GM12878 (cell line): ENCODE measurements at regions not wholly inside any gene's neighbourhood (a gene's known extent, or its start where the extent isn't known, plus 50 kb on each side); places are given as distances from the start of the nearest gene placed in this dataset.

ENCODE experiments used
- ATAC-seq: fragments of 200-7000 bp; cut with Tn5 transposase; 3 replicates; pipeline ENCODE4 v1.9.1; 2020; ENCODE audit warnings: mild to moderate bottlenecking, moderate library complexity
- BruUV-seq: library from RNA; stranded (reverse); fragments of 400-500 nt; replicated peaks from 2 replicates; lab custom pipeline; 2021; lab: Mats Ljungman, UMichigan
- CTCF ChIA-PET: fragments of 300-600 bp; sonication (Branson Sonifier 250); formaldehyde crosslinking; extraction: SDS; loops from one replicate; lab custom pipeline; 2021; ENCODE audit warnings: inconsistent platforms; lab: Yijun Ruan, JAX
- POLR2A ChIA-PET: fragments of 350-600 bp; formaldehyde crosslinking; extraction: SDS; loops from one replicate; lab custom pipeline; 2021; ENCODE audit warnings: inconsistent platforms; lab: Charles Lee
- RAD21 ChIA-PET: fragments of 300-600 bp; sonication (Branson Sonifier 250); formaldehyde crosslinking; loops from one replicate; lab custom pipeline; 2023; ENCODE audit warnings: antibody characterized with exemption; ENCODE audit not compliant: unreplicated experiment; lab: Charles Lee
- SMC1A ChIA-PET: fragments of 300-600 bp; sonication (Branson Sonifier 250); formaldehyde crosslinking; loops from one replicate; lab custom pipeline; 2023; ENCODE audit not compliant: unreplicated experiment, uncharacterized antibody; lab: Charles Lee
- DNase-seq: peaks from one replicate; pipeline ENCODE4 v3.0.0-alpha.2; 2011; ENCODE audit warnings: low read depth, low spot score
- FAIRE-seq: peaks from 3 replicates; lab custom pipeline; 2011; peaks lifted over from hg19 to GRCh38; lab: Jason Lieb, UNC
- H2AFZ ChIP-seq: 2 replicates; pipeline ENCODE4 v1.6.0; 2011; ENCODE audit warnings: low read depth, low read length, control low read depth; ENCODE audit not compliant: control insufficient read depth
- H3K27ac ChIP-seq: 2 replicates; pipeline ENCODE4 v1.5.1; 2011; ENCODE audit warnings: control low read depth; ENCODE audit not compliant: control insufficient read depth, insufficient read depth
- H3K27me3 ChIP-seq, 2 experiments: replicated peaks in 1 of 2; 2 replicates each; pipeline versions ENCODE4 v1.6.0 to v1.6.1; 2011; ENCODE audit warnings: low read length in 1 of 2; ENCODE audit not compliant: control insufficient read depth in 2 of 2, insufficient read depth in 2 of 2
- H3K36me3 ChIP-seq, 2 experiments: 2 replicates each; pipeline ENCODE4 v1.5.1; 2011; ENCODE audit warnings: low read length in 1 of 2; ENCODE audit not compliant: control insufficient read depth in 2 of 2, insufficient read depth in 2 of 2
- H3K4me1 ChIP-seq: 2 replicates; pipeline ENCODE4 v1.6.1; 2011; ENCODE audit warnings: mild to moderate bottlenecking, low read length, moderate library complexity, mixed read lengths; ENCODE audit not compliant: control insufficient read depth, insufficient read depth
- H3K4me2 ChIP-seq: 2 replicates; pipeline ENCODE4 v1.6.0; 2011; ENCODE audit warnings: control low read depth; ENCODE audit not compliant: control insufficient read depth, insufficient read depth
- H3K4me3 ChIP-seq: fragments of 200-600 bp; sonication (generic); 2 replicates; pipeline ENCODE4 v1.5.1; 2016
- H3K79me2 ChIP-seq: 2 replicates; pipeline ENCODE4 v1.6.0; 2011; ENCODE audit warnings: low read length; ENCODE audit not compliant: control insufficient read depth, insufficient read depth
- H3K9ac ChIP-seq: 2 replicates; pipeline ENCODE4 v1.8.0; 2011; ENCODE audit warnings: low read length, control low read depth, mixed read lengths; ENCODE audit not compliant: control insufficient read depth, insufficient read depth
- H3K9me3 ChIP-seq: replicated peaks from 3 replicates; pipeline ENCODE4 v1.5.1; 2011; ENCODE audit warnings: mild to moderate bottlenecking, low read length; ENCODE audit not compliant: control insufficient read depth, insufficient read depth
- H4K20me1 ChIP-seq: 2 replicates; pipeline ENCODE4 v1.6.0; 2011; ENCODE audit not compliant: control insufficient read depth, insufficient read depth
- PAX8 ChIP-seq: fragments of 450-650 bp; IDR thresholded peaks from 2 replicates; pipeline ENCODE4 v1.6.1; 2017; ENCODE audit warnings: mild to moderate bottlenecking, moderate library complexity
- POLR2AphosphoS5 ChIP-seq: IDR thresholded peaks from 2 replicates; pipeline ENCODE4 v1.6.1; 2011; ENCODE audit warnings: mild to moderate bottlenecking, low read length, inconsistent platforms
- USF2 ChIP-seq: IDR thresholded peaks from 2 replicates; pipeline ENCODE4 v1.6.1; 2011; ENCODE audit warnings: low read depth, low read length, improper control_type of control experiment, borderline replicate concordance
- ZBTB33 ChIP-seq: fragments of 450-650 bp; IDR thresholded peaks from 2 replicates; pipeline ENCODE4 v1.6.1; 2017; ENCODE audit warnings: mild to moderate bottlenecking
- ZNF622 ChIP-seq: fragments of 450-650 bp; IDR thresholded peaks from 2 replicates; pipeline ENCODE4 v1.6.1; 2017; ENCODE audit warnings: mild to moderate bottlenecking, inconsistent platforms
- WGBS: methylation state at CpG from one replicate; pipeline ENCODE4 v1.1.6; 2016; ENCODE audit warnings: low lambda C conversion rate; ENCODE audit not compliant: insufficient replicate concordance, insufficient coverage; ENCODE audit errors: missing lambda C conversion rate; 5-methylcytosine and 5-hydroxymethylcytosine counted together
- in situ Hi-C: fragments of 300-500 bp; cut with MboI; formaldehyde crosslinking; loops from 9 replicates; pipeline ENCODE4 v1.14.3; 2018; ENCODE audit warnings: mixed read lengths
- intact Hi-C: fragments of 100-400 bp; cut with micrococcal nuclease; formaldehyde crosslinking; loops from one replicate; pipeline ENCODE4 v1.14.2; 2022; ENCODE audit not compliant: unreplicated experiment

GRCh38 chr7:135842446-135843179, 94.0 kb upstream of the FAM180A start:
- no peak for FAIRE-seq
- POLR2A ChIA-PET: no interaction called here
- SMC1A ChIA-PET: interaction anchor here (1.1 kb wide), 1 partner anchor 121 kb away, joined by 3 read pairs; no protein-coding TSS in a partner anchor
- 0 out of 2 replicates have a peak overlapping the region, but pooled peaks have one; percentile 28 for H3K4me2 ChIP-seq
- H3K9me3 ChIP-seq: no peaks in the 10 kb centered on the region; the same call in 2 of the 3 replicates
- RAD21 ChIA-PET: no interaction called here
- intact Hi-C loops (no loop called here), in situ Hi-C loops (no loop called here)
- WGBS: 0% methylated on average over 2 of the region's 2 CpGs
- no TSS peak for BruUV-seq
- H3K27me3 ChIP-seq: no peaks in the 10 kb centered on the region
- H3K4me1 ChIP-seq: peaks cover 8% of the 10 kb centered on the region; the same call in 1 of the 2 replicates
- ATAC-seq: no peak
- H3K4me3 ChIP-seq: no peak overlapping the region
- no peaks in the 10 kb centered on the region for H3K79me2 ChIP-seq
- no peak overlapping the region for H3K27ac ChIP-seq
- no peak overlapping the region for H3K9ac ChIP-seq
- H4K20me1 ChIP-seq: no peaks in the 10 kb centered on the region
- no peak for TF ChIP-seq ZNF622
- no peak for TF ChIP-seq POLR2AphosphoS5
- no peak for TF ChIP-seq PAX8
- TF ChIP-seq USF2: no peak
- TF ChIP-seq ZBTB33: no peak
- CTCF ChIA-PET: no interaction called here
- H2AFZ ChIP-seq: no peak overlapping the region
- H3K36me3 ChIP-seq: no peaks in the 10 kb centered on the region
- no peak for DNase-seq
